Skeletal muscle satellite cell (primary cell): ENCODE measurements at regions not wholly inside any gene's neighbourhood (a gene's known extent, or its start where the extent isn't known, plus 50 kb on each side); places are given as distances from the start of the nearest gene placed in this dataset.

Source experiments
- H3K27me3 ChIP-seq: 2 replicates; pipeline ENCODE4 v1.7.0; 2013; ENCODE audit warnings: low read length; ENCODE audit not compliant: control insufficient read depth, insufficient read depth
- H3K36me3 ChIP-seq: 2 replicates; pipeline ENCODE4 v1.7.0; 2013; ENCODE audit warnings: mild to moderate bottlenecking, control low read depth, low read length; ENCODE audit not compliant: insufficient read depth
- H3K4me1 ChIP-seq: 2 replicates; pipeline ENCODE4 v1.7.0; 2013; ENCODE audit warnings: low read length; ENCODE audit not compliant: control insufficient read depth, insufficient read depth
- H3K4me2 ChIP-seq: 2 replicates; pipeline ENCODE4 v1.7.0; 2013; ENCODE audit warnings: mild to moderate bottlenecking, low read length
- H3K4me3 ChIP-seq: 2 replicates; pipeline ENCODE4 v1.7.0; 2013; ENCODE audit warnings: low read length
- H3K9ac ChIP-seq: 2 replicates; pipeline ENCODE4 v1.7.0; 2013; ENCODE audit warnings: mild to moderate bottlenecking, low read depth, low read length, moderate library complexity
- H3K9me3 ChIP-seq: replicated peaks from 2 replicates; pipeline ENCODE4 v1.7.0; 2013; ENCODE audit warnings: mild to moderate bottlenecking, control low read depth, low read length

- Histone ChIP-seq H3K9me3 (no peaks in the 10 kb centered on the region), H3K4me3 (no peak overlapping the region), H3K36me3 (no peaks in the 10 kb centered on the region), H3K9ac (no peak overlapping the region), H3K4me2 (no peak overlapping the region), H3K4me1 (no peaks in the 10 kb centered on the region), H3K27me3 (no peaks in the 10 kb centered on the region)
Observed at GRCh38 chr5:158623971-158624370, 475.7 kb downstream of the EBF1 start.

- H3K27me3 ChIP-seq = no peaks in the 10 kb centered on the region
- H3K9ac ChIP-seq = no peak overlapping the region
- H3K4me2 ChIP-seq = no peak overlapping the region
- no peaks in the 10 kb centered on the region for H3K9me3 ChIP-seq
- H3K36me3 ChIP-seq = no peaks in the 10 kb centered on the region
- H3K4me1 ChIP-seq = no peaks in the 10 kb centered on the region
- H3K4me3 ChIP-seq = no peak overlapping the region
Observed at GRCh38 chr5:158621391-158621790, 478.3 kb downstream of the EBF1 start.

GRCh38 chr5:158619083-158619788 is 480.5 kb downstream of the EBF1 start:
- Histone ChIP-seq H3K4me2 (no peak overlapping the region), H3K36me3 (no peaks in the 10 kb centered on the region), H3K4me3 (no peak overlapping the region), H3K9me3 (no peaks in the 10 kb centered on the region), H3K27me3 (no peaks in the 10 kb centered on the region), H3K4me1 (no peaks in the 10 kb centered on the region), H3K9ac (no peak overlapping the region)

GRCh38 chr5:158618256-158618655 is 481.5 kb downstream of the EBF1 start:
- no peaks in the 10 kb centered on the region for H3K36me3 ChIP-seq
- no peaks in the 10 kb centered on the region for H3K9me3 ChIP-seq
- no peaks in the 10 kb centered on the region for H3K27me3 ChIP-seq
- H3K4me1 ChIP-seq = no peaks in the 10 kb centered on the region
- H3K4me2 ChIP-seq = no peak overlapping the region
- H3K9ac ChIP-seq = no peak overlapping the region
- no peak overlapping the region for H3K4me3 ChIP-seq

GRCh38 chr5:158616707-158617106 is 483.0 kb downstream of the EBF1 start:
- no peaks in the 10 kb centered on the region for H3K36me3 ChIP-seq
- H3K4me2 ChIP-seq = no peak overlapping the region
- H3K9me3 ChIP-seq = no peaks in the 10 kb centered on the region
- no peaks in the 10 kb centered on the region for H3K27me3 ChIP-seq
- no peaks in the 10 kb centered on the region for H3K4me1 ChIP-seq
- H3K4me3 ChIP-seq = no peak overlapping the region
- no peak overlapping the region for H3K9ac ChIP-seq

GRCh38 chr5:158614951-158615350 is 484.8 kb downstream of the EBF1 start:
- H3K4me2 ChIP-seq = no peak overlapping the region
- H3K4me1 ChIP-seq = no peaks in the 10 kb centered on the region
- H3K27me3 ChIP-seq = no peaks in the 10 kb centered on the region
- no peaks in the 10 kb centered on the region for H3K36me3 ChIP-seq
- H3K9ac ChIP-seq = no peak overlapping the region
- no peaks in the 10 kb centered on the region for H3K9me3 ChIP-seq
- H3K4me3 ChIP-seq = no peak overlapping the region

- H3K4me3 ChIP-seq = no peak overlapping the region
- no peaks in the 10 kb centered on the region for H3K36me3 ChIP-seq
- H3K27me3 ChIP-seq = no peaks in the 10 kb centered on the region
- no peak overlapping the region for H3K4me2 ChIP-seq
- H3K9me3 ChIP-seq = no peaks in the 10 kb centered on the region
- H3K4me1 ChIP-seq = no peaks in the 10 kb centered on the region
- H3K9ac ChIP-seq = no peak overlapping the region
Observed at GRCh38 chr5:158611581-158611980, 488.1 kb downstream of the EBF1 start.

- H3K4me1 ChIP-seq = no peaks in the 10 kb centered on the region
- no peaks in the 10 kb centered on the region for H3K9me3 ChIP-seq
- no peak overlapping the region for H3K4me3 ChIP-seq
- H3K4me2 ChIP-seq = no peak overlapping the region
- H3K36me3 ChIP-seq = no peaks in the 10 kb centered on the region
- H3K27me3 ChIP-seq = no peaks in the 10 kb centered on the region
- H3K9ac ChIP-seq = no peak overlapping the region
Observed at GRCh38 chr5:158610051-158610415, 489.7 kb downstream of the EBF1 start.

- Histone ChIP-seq H3K4me2 (no peak overlapping the region), H3K36me3 (no peaks in the 10 kb centered on the region), H3K27me3 (no peaks in the 10 kb centered on the region), H3K9me3 (no peaks in the 10 kb centered on the region), H3K9ac (no peak overlapping the region), H3K4me3 (no peak overlapping the region), H3K4me1 (no peaks in the 10 kb centered on the region)
Observed at GRCh38 chr5:158609333-158610050, 490.2 kb downstream of the EBF1 start.

GRCh38 chr5:158607088-158607487 is 492.6 kb downstream of the EBF1 start:
- H3K27me3 ChIP-seq = no peaks in the 10 kb centered on the region
- H3K4me3 ChIP-seq = no peak overlapping the region
- no peak overlapping the region for H3K9ac ChIP-seq
- no peak overlapping the region for H3K4me2 ChIP-seq
- H3K36me3 ChIP-seq = no peaks in the 10 kb centered on the region
- H3K9me3 ChIP-seq = no peaks in the 10 kb centered on the region
- no peaks in the 10 kb centered on the region for H3K4me1 ChIP-seq

- Histone ChIP-seq H3K4me2 (no peak overlapping the region), H3K36me3 (no peaks in the 10 kb centered on the region), H3K9ac (no peak overlapping the region), H3K4me1 (no peaks in the 10 kb centered on the region), H3K9me3 (no peaks in the 10 kb centered on the region), H3K27me3 (no peaks in the 10 kb centered on the region), H3K4me3 (no peak overlapping the region)
Observed at GRCh38 chr5:158606233-158606632, 493.5 kb downstream of the EBF1 start.

GRCh38 chr5:158602981-158603380 is 496.7 kb downstream of the EBF1 start:
- no peak overlapping the region for H3K4me2 ChIP-seq
- H3K9ac ChIP-seq = no peak overlapping the region
- no peaks in the 10 kb centered on the region for H3K36me3 ChIP-seq
- no peaks in the 10 kb centered on the region for H3K27me3 ChIP-seq
- no peaks in the 10 kb centered on the region for H3K4me1 ChIP-seq
- no peak overlapping the region for H3K4me3 ChIP-seq
- no peaks in the 10 kb centered on the region for H3K9me3 ChIP-seq
